ENCODE measurements at regions not wholly inside any gene's neighbourhood (a gene's known extent, or its start where the extent isn't known, plus 50 kb on each side); places are given as distances from the start of the nearest gene placed in this dataset.
"Not testable (repeated sequence)": the region's sequence is repeated elsewhere in the genome, so short reads cannot be mapped to it uniquely, and the experiment has no call there.

GRCh38 chr1:224014330-224014649, 99.6 kb upstream of the FBXO28 start:
- H3K4me2 ChIP-seq (ENCODE audit: unreplicated experiment) = no peak overlapping the region
- H3F3A ChIP-seq (ENCODE audit: insufficient read depth) = no peaks in the 10 kb centered on the region; the same call in 1 of the 2 replicates
- TF ChIP-seq EZH2phosphoT487 (IDR thresholded peaks at IDR 0.05; ENCODE audit: insufficient read depth, low read depth) = no peak
- no peak for TF ChIP-seq EZH2 (IDR thresholded peaks at IDR 0.05; ENCODE audit: insufficient read depth, poor library complexity, severe bottlenecking)
- no peak overlapping the region for H2AFZ ChIP-seq
- H3K79me2 ChIP-seq (ENCODE audit: insufficient read depth) = no peaks in the 10 kb centered on the region
- no peaks in the 10 kb centered on the region for H3K27me3 ChIP-seq (replicated peaks; ENCODE audit: insufficient read depth)
- H3K36me3 ChIP-seq (ENCODE audit: low read depth) = peaks cover 5% of the 10 kb centered on the region; the same call in 1 of the 2 replicates
- no peaks in the 10 kb centered on the region for H3K4me1 ChIP-seq (ENCODE audit: insufficient read depth)
- H3K9ac ChIP-seq = no peak overlapping the region
- no peak overlapping the region for H3K4me3 ChIP-seq
- no peaks in the 10 kb centered on the region for H4K20me1 ChIP-seq (ENCODE audit: insufficient read depth)
- H3K9me3 ChIP-seq (ENCODE audit: low read depth) = no peaks in the 10 kb centered on the region
- DNase-seq = no peak
- 81 to 86% methylated on average over 7 of the region's 7 CpGs for WGBS, 2 experiments (ENCODE audit: low coverage in 1 of 2, low lambda C conversion rate in 2 of 2, missing lambda C conversion rate in 2 of 2)
- in situ Hi-C loops (cut with MboI) = no loop called here
- no peak overlapping the region for H3K27ac ChIP-seq
- peaks cover 6% of the 10 kb centered on the region; the same call in 1 of the 2 replicates for H3K9me2 ChIP-seq (ENCODE audit: insufficient read depth)

DNA sequence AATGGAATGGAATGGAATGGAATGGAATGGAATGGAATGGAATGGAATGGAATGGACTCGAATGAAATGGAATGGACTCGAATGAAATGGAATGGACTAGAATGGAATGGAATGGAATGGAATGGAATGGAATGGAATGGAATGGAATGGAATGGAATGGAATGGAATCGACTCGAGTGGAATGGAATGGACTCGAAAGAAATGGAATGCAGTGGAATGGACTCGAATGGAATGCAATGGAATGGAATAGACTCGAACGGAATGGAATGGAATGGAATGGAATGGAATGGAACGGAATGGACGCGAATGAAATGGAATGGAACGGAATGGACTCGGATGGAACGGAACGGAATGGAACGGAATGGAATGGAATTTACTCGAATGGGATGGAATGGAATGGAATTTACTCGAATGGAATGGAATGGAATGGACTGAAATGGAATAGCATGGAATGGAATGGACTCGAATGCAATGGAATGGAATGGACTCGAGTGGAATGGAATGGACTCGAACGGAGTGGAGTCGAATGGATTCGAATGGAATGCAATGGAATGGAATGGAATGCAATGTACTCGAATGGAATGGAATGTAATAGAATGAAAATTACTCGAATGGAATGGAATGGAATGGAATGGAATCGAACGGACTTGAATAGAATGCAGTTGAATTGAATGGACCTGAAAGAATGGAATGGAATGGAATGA, 100.1 kb upstream of the FBXO28 start:
- WGBS, 2 experiments (ENCODE audit: low coverage in 1 of 2, low lambda C conversion rate in 2 of 2, missing lambda C conversion rate in 2 of 2) = 72% methylated on average over 28 of the region's 28 CpGs
- H3K36me3 ChIP-seq (ENCODE audit: low read depth) = not testable (repeated sequence)

GRCh38 chr1:224012807-224013434, 101.0 kb upstream of the FBXO28 start:
- H3K4me2 ChIP-seq (ENCODE audit: unreplicated experiment); H3F3A ChIP-seq (ENCODE audit: insufficient read depth); H3K9me2 ChIP-seq (ENCODE audit: insufficient read depth); H2AFZ ChIP-seq; H3K4me3 ChIP-seq; H3K4me1 ChIP-seq (ENCODE audit: insufficient read depth); H3K9ac ChIP-seq; in situ Hi-C loops (cut with MboI); H3K36me3 ChIP-seq (ENCODE audit: low read depth); H3K9me3 ChIP-seq (ENCODE audit: low read depth); H3K27ac ChIP-seq; H3K79me2 ChIP-seq (ENCODE audit: insufficient read depth); DNase-seq; H4K20me1 ChIP-seq (ENCODE audit: insufficient read depth); H3K27me3 ChIP-seq (replicated peaks; ENCODE audit: insufficient read depth): not testable (repeated sequence)
- 76 to 82% methylated on average over 19 of the region's 19 CpGs for WGBS, 2 experiments (ENCODE audit: low coverage in 1 of 2, low lambda C conversion rate in 2 of 2, missing lambda C conversion rate in 2 of 2)

More for the DNA sequence above, 100.1 kb upstream of the FBXO28 start:
- in situ Hi-C loops (cut with MboI); H3K9ac ChIP-seq; DNase-seq; H3K27ac ChIP-seq; H4K20me1 ChIP-seq (ENCODE audit: insufficient read depth); H3K27me3 ChIP-seq (replicated peaks; ENCODE audit: insufficient read depth); H2AFZ ChIP-seq; H3K9me2 ChIP-seq (ENCODE audit: insufficient read depth); H3K9me3 ChIP-seq (ENCODE audit: low read depth); H3F3A ChIP-seq (ENCODE audit: insufficient read depth); H3K4me3 ChIP-seq; H3K79me2 ChIP-seq (ENCODE audit: insufficient read depth); H3K4me1 ChIP-seq (ENCODE audit: insufficient read depth); H3K4me2 ChIP-seq (ENCODE audit: unreplicated experiment): not testable (repeated sequence)

DNA sequence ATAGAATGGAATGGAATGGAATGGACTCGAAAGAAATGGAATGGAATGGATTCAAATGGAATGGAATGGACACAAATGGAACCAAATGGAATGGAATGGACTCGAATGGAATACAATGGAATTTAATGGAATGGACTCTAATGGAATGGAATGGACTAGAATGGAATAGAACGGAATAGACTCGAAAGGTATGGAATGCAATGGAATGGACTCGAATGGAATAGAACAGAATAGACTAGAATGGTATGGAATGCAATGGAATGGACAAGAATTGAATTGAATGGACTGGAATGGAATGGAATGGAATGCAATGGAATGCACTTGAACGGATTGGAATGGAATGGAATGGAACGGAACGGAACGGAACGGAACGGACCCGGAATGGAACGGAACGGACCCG, 101.7 kb upstream of the FBXO28 start:
- H3K9me2 ChIP-seq (ENCODE audit: insufficient read depth); H3F3A ChIP-seq (ENCODE audit: insufficient read depth); H2AFZ ChIP-seq; H3K4me2 ChIP-seq (ENCODE audit: unreplicated experiment); H3K27ac ChIP-seq; H3K4me3 ChIP-seq; DNase-seq; in situ Hi-C loops (cut with MboI); H3K9ac ChIP-seq; H3K79me2 ChIP-seq (ENCODE audit: insufficient read depth); H4K20me1 ChIP-seq (ENCODE audit: insufficient read depth); H3K9me3 ChIP-seq (ENCODE audit: low read depth); H3K27me3 ChIP-seq (replicated peaks; ENCODE audit: insufficient read depth); H3K4me1 ChIP-seq (ENCODE audit: insufficient read depth): not testable (repeated sequence)
- peaks cover 12% of the 10 kb centered on the region for H3K36me3 ChIP-seq (ENCODE audit: low read depth)
- WGBS, 2 experiments (ENCODE audit: low coverage in 1 of 2, low lambda C conversion rate in 2 of 2, missing lambda C conversion rate in 2 of 2) = 60 to 66% methylated on average over 15 of the region's 15 CpGs

GRCh38 chr1:224011751-224012150, 102.2 kb upstream of the FBXO28 start:
- H3K27ac ChIP-seq; H3K4me2 ChIP-seq (ENCODE audit: unreplicated experiment); DNase-seq; in situ Hi-C loops (cut with MboI); H4K20me1 ChIP-seq (ENCODE audit: insufficient read depth); H3K9ac ChIP-seq; H2AFZ ChIP-seq; H3K9me3 ChIP-seq (ENCODE audit: low read depth); H3K4me3 ChIP-seq; H3K9me2 ChIP-seq (ENCODE audit: insufficient read depth); H3K27me3 ChIP-seq (replicated peaks; ENCODE audit: insufficient read depth); H3K4me1 ChIP-seq (ENCODE audit: insufficient read depth); H3K79me2 ChIP-seq (ENCODE audit: insufficient read depth); H3F3A ChIP-seq (ENCODE audit: insufficient read depth): not testable (repeated sequence)
- peaks cover 14% of the 10 kb centered on the region for H3K36me3 ChIP-seq (ENCODE audit: low read depth)
- WGBS, 2 experiments (ENCODE audit: low coverage in 1 of 2, low lambda C conversion rate in 2 of 2, missing lambda C conversion rate in 2 of 2) = 68 to 80% methylated on average over 7 of the region's 7 CpGs

DNA sequence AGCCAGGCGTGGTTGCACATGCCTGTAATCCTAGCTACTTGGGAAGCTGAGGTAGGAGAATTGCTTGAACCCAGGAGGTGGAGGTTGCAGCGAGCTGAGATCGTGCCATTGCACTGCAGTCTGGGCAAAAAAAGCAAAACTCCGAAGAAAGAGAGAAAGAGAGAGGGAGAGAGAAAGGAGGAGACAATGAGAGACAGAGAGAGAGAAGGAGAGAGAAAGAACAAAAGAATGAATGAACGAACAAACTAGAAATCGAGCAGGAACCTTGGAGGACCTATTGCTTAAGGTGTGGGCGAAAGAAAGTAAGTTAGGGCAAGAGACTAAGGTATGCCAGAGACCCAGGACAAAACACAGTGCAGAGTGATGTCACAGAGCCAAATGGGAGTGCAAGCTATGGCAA, 102.8 kb upstream of the FBXO28 start:
- DNase-seq; H3K9ac ChIP-seq; H3K79me2 ChIP-seq (ENCODE audit: insufficient read depth); H3K4me3 ChIP-seq; H3F3A ChIP-seq (ENCODE audit: insufficient read depth); H3K4me1 ChIP-seq (ENCODE audit: insufficient read depth); H3K4me2 ChIP-seq (ENCODE audit: unreplicated experiment); H2AFZ ChIP-seq; in situ Hi-C loops (cut with MboI); H4K20me1 ChIP-seq (ENCODE audit: insufficient read depth); H3K9me3 ChIP-seq (ENCODE audit: low read depth); H3K27ac ChIP-seq; H3K9me2 ChIP-seq (ENCODE audit: insufficient read depth); H3K27me3 ChIP-seq (replicated peaks; ENCODE audit: insufficient read depth): not testable (repeated sequence)
- H3K36me3 ChIP-seq (ENCODE audit: low read depth) = peaks cover 18% of the 10 kb centered on the region
- 96 to 100% methylated on average over 7 of the region's 7 CpGs for WGBS, 2 experiments (ENCODE audit: low coverage in 1 of 2, low lambda C conversion rate in 2 of 2, missing lambda C conversion rate in 2 of 2)

DNA sequence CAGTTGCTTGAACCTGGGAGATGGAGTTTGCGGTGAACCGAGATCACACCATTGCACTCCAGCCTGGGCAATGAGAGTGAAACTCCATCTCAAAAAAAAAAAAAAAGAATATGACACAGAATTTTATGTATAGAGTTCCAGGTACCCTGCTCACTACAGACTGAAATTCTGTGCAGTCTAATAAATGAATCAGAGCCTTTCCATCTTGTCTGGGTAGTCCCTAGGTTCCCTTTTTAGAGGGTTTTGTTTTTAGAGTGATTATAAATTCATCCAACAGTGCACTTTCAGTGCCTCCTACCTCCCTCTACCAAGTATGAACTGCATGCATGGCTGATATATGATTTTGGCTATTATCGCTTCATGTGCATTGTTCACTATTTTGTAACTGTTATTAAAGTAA, 107.9 kb upstream of the FBXO28 start:
- H3K4me3 ChIP-seq; H3K9ac ChIP-seq; in situ Hi-C loops (cut with MboI); H3K9me3 ChIP-seq (ENCODE audit: low read depth); H3F3A ChIP-seq (ENCODE audit: insufficient read depth); H3K27ac ChIP-seq; DNase-seq; H3K4me1 ChIP-seq (ENCODE audit: insufficient read depth); H2AFZ ChIP-seq; H4K20me1 ChIP-seq (ENCODE audit: insufficient read depth); H3K27me3 ChIP-seq (replicated peaks; ENCODE audit: insufficient read depth); H3K9me2 ChIP-seq (ENCODE audit: insufficient read depth); H3K4me2 ChIP-seq (ENCODE audit: unreplicated experiment): not testable (repeated sequence)
- 97 to 100% methylated on average over 3 of the region's 3 CpGs for WGBS, 2 experiments (ENCODE audit: low coverage in 1 of 2, low lambda C conversion rate in 2 of 2, missing lambda C conversion rate in 2 of 2)
- Histone ChIP-seq H3K79me2 (ENCODE audit: insufficient read depth) (peaks cover 13% of the 10 kb centered on the region), H3K36me3 (ENCODE audit: low read depth) (peaks cover 29% of the 10 kb centered on the region)
